ENCODE measurements at regions not wholly inside any gene's neighbourhood (a gene's known extent, or its start where the extent isn't known, plus 50 kb on each side); places are given as distances from the start of the nearest gene placed in this dataset.

GRCh38 chr20:54914995-54915394 lies 439.6 kb downstream of the DOK5 start:
- TF ChIP-seq, protein P1, sequence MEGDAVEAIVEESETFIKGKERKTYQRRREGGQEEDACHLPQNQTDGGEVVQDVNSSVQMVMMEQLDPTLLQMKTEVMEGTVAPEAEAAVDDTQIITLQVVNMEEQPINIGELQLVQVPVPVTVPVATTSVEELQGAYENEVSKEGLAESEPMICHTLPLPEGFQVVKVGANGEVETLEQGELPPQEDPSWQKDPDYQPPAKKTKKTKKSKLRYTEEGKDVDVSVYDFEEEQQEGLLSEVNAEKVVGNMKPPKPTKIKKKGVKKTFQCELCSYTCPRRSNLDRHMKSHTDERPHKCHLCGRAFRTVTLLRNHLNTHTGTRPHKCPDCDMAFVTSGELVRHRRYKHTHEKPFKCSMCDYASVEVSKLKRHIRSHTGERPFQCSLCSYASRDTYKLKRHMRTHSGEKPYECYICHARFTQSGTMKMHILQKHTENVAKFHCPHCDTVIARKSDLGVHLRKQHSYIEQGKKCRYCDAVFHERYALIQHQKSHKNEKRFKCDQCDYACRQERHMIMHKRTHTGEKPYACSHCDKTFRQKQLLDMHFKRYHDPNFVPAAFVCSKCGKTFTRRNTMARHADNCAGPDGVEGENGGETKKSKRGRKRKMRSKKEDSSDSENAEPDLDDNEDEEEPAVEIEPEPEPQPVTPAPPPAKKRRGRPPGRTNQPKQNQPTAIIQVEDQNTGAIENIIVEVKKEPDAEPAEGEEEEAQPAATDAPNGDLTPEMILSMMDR (conservative IDR thresholded peaks at IDR 0.05), result no peak
- TF ChIP-seq ZFX (IDR thresholded peaks at IDR 0.05), result no peak
